ENCODE measurements at regions not wholly inside any gene's neighbourhood (a gene's known extent, or its start where the extent isn't known, plus 50 kb on each side); places are given as distances from the start of the nearest gene placed in this dataset.

DNA sequence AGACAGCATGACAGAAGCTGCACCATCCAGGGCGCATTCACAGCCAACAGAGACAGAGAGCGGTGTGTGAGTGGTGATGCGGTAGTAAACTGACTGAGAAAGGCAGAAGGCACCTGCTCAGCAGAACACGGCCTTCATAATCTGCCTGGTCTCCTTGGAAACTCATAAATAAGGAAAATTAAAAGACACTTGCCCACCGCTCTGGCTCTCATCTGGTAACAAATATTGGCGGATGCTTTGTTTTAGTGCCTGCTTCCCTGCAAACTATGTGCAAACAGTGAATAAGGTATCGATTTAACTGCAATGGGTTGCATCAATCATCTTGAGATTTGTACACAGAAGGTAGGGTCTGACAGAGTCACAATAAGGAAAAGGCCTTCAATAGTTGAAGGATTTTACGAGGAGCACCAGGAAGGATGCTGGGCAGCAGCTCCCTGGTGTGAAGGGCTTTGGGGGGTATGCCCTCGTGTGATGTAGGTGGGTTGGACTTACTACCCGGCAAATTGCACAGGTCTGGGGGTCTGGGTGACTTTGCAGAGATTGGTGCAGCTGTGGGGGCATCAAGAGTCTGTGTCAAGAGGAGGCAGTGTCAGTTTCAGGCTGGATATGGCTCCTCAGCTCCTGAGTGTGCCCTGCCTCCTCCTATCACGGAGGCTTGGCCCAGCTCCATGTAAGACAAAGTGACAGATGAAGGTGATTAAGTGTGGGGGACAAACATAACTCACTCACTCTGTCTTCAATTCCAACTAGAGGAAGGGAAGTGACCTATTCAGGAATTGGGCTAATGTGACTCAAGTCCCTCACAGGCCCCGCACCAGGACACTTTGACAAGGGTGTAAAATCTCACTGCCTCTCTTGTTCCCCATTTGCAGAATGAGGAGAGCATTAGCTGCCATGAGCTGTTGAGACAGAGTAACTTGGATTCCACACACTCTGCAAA lies 166.7 kb downstream of the ICE1 start:
- DNase-seq (ENCODE audit: low spot score), result no peak

DNA sequence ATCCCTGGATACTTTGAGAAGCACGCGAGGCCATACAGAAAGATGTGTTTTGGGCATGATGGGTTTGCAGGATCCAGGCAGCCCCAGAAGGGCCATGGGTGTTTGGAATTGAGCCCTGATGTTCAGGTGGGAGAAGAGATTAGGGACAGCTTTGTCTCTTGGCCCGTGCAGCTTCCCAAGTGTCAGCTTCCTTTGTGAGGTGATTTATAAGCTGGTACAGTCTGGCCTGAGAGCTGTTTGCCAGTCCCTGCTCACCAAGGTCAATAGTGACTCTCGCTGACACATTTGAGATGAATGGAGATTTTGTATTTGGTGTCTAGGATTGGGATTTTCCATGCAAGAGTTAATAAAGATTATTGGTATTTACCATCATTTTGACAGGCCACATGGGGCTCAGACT lies 165.9 kb downstream of the ICE1 start:
- no peak for DNase-seq (ENCODE audit: low spot score)

DNA sequence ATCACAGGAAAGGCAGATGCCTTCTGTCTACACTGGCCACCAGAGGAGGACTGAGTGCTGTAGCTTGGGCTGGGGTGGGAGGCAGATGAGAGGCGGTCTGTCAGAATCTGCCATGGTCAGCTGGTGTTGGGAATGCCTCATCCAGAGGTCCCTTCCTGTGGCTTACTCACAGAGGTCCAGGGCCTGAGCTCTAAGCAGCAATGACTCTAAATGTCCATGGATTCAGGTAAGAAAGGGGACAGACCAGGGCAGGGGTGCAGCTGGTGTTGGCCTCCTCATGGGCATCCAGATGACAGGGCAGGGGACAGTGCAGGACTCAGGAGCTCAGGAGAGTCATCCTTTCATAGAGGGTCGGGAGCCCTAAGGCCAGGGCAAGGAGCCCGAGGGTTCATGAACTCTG lies 165.0 kb downstream of the ICE1 start:
- no peak for DNase-seq (ENCODE audit: low spot score)

DNA sequence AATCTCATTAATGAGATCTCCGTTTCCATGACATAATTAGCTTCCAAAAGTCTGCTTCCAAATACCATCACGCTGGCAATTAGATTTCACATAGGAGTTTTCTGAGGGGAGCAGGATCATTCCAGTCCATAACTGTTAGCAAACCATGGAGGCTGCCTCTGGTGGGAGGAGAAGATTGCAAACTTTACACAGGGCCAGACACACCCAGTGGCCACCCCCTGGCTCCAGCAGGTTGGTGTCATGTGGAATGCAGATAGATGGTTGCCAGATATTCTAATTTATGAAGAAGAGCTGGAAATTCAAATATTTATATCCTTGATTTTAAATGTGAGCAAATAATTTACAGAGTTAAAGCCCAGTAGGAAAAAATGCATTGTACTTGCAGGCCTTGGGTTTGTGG lies 164.2 kb downstream of the ICE1 start:
- DNase-seq (ENCODE audit: low spot score), result no peak

DNA sequence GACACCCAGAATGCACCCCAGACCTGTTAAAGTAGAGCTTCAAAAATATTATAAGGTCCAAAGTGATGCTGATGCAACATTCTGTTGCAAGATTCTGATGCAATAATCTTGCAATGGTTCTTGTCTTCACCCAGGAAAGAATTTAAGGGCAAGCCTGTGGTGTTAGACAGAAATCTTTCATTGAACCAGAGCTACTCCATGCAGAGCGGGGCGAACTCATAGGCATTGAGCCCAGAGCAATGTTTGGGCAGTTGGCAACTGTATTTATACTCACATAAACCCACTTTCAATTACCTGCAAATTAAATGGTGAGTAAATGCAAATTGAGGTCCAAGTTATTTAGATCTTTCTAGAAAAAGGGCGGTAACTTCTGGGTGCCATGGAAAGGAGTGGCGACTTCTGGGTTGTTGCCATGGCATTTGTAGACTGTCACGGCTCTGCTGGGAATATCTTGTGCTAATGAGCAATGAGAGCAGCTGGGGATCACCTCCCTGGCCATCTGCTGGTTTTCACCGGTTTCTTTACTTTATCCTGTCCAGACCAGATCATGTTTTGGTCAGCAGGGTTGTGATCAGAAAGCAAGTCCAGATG lies 163.4 kb downstream of the ICE1 start:
- no peak for DNase-seq (ENCODE audit: low spot score)

DNA sequence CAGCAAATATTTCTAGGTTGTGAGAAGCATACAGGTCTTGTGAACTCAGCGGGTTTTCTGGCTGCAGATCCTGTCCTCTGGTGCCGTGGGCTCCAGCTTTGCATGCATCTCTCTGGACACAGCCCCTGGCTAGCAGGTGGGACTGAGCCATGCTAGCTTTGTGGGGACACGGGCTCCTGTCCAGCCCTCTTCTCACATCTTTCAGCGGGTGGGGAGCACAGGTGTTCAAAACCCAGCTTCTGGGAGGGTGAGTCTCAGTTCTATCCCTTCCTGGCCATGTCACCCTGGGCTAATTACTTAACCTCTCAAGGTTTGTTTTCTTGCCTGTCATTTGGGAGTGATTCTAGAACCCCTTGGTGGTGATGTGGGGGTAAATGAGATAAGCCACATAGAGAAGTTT lies 162.3 kb downstream of the ICE1 start:
- no peak for DNase-seq (ENCODE audit: low spot score)

DNA sequence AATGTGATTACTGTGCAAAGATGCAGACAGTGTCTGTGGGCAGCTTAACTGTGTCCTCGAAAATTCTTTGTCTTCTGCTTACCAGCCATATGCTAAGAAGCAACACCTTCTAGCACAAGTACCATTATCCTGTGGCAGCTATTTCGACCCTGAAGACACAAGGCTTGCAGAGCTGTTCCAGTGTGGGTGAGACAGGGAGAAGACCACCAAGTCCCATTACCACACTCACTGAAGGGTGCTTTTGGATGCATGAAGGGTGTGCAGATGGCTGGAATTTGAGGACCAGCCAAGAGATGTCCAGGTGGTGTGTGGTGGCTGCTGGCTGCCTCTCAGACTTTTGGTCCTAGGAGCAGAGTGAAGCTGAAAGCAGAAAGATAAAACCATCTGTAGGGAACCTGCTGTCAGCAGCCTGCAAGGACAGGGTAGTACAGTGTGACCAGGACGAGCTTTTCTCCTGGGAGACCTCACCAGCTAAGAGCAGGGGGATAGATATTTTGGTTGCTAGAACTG lies 161.8 kb downstream of the ICE1 start:
- no peak for DNase-seq (ENCODE audit: low spot score)

DNA sequence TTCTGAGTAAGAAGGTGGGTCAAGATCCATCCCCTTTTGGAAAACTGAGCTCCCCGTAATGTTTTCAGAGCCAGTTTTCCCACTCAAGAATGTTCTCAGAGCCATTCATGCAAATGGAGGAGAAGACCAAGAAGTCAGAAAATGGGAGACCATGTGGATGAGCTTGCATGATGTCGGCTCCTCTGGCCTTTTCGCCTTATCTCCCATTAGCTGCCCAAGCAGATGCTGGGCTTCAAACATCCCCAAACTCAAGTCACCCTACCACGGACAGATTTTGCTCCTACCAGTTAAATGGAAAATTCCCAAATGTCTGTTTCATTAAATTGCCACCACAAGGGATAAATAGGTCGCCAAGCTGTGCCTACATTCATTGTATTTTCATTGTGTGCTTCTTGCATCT lies 161.4 kb downstream of the ICE1 start:
- no peak for DNase-seq (ENCODE audit: low spot score)

DNA sequence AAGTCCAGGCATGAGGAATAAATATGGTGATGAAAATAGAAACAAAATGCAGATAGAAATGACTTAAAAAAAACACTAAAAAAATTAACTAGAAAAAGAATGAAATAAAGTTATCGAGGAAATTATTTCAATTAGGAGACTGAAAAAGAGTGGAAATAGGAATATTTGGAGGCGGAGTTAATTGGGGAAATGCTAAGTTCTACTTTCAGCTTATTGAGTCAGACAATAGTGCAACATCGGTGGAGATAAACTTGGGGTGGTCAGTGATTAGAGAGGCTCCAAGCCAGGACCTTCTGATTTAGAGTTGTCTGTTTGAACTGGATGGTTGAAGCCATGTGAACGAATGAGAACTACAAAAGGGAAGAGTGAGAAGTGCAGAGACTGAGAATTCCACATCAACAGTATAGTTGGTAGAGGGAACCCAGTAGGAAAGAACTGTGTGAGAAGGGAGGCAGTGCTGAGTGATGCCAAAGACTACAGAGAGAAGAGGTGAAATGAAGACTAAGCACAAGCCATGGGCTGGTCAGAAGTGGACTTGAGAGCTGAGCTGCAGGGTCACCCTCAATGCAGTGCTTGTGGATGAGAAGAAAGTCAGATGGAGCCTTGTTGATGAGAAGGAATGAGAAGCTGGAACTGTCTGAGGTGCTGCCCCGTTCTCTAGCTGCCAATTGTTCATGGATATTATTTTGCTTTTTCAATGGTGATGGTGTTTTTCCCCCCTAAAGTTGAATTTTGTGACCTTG lies 160.7 kb downstream of the ICE1 start:
- no peak for DNase-seq (ENCODE audit: low spot score)

DNA sequence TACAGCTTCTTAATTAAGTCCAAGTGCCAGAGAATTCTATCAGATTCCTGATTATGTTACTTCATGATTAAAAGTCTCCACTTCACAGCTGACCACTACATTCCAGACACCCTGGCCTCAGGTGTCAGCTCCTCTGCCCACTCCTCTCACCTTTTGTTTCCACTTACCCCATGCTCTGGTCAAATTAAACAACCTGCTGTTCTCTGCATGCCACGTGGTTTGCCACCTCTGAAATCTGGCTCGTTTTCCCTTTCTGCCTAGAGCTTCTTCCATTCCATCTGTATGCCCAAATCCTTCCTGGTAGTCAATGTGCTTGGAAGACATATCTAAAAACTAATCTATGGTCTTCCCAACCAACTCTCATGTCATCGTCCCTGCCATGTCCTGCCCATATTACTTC lies 158.6 kb downstream of the ICE1 start:
- DNase-seq (ENCODE audit: low spot score), result no peak

DNA sequence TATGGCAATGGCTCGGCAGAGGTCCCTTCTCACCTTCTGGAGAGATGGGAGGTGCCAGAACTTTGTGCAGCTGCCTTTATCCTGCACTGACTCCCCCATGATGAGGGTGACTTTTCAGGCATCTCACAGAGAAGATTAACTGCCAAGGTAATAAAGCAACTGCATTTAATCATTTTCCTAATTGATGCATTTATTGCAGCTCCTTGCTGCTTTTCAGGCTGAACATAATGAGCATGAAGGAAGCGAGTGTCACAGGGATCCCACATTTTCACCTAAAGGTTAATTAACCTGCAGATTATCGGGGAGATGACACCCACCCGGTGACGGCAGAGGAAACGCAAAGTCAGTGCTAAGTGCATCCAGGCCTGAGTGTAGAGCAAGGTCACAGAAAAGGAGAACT lies 154.3 kb downstream of the ICE1 start:
- no peak for DNase-seq (ENCODE audit: low spot score)

DNA sequence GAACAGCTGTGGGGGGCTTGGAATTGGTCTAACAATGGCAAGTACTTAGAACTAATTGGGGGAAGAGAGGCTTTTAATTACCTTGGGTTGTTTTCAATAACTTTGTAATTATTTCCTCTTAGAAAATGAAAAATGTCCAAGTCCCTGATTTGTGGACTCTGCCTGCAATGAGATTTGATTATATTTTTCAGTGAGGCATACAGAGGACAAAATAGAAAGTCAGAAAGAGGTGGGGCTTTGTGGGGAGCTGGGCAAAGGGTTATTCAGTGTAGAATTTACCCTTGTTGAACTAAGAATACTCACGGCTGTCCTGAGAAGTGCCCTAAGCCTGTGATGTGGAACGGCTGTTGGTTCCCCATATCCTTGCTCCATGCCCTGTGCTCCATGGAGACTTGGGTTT lies 153.0 kb downstream of the ICE1 start:
- no peak for DNase-seq (ENCODE audit: low spot score)

DNA sequence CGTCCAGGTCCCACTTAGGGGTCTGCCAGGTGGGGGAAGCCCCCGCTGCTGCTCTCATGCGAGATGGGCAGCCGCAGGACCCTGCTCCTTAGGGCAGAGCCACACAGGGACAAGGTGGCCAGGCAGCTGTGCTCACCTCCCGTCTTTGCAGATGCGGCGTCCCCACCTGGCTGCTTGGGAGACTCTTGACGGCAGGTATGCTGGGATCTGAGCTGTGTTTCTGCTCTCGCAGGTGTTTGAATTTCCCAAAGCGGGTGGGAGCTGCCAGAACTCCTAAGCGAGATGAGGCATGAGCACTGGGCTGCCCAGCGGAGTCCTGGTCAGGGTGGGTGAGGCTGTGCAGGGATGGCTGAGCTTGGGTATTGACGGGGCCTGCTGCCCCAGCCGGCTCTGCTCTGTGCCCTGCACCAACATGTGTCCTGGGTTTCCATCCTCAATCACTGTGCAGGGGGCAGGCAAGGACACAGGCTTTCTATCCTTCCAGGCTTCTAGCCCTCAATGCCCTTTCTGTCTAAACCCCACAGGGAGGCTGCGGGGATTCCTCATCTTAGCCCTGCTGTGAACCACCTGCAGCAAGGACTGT lies 151.4 kb downstream of the ICE1 start:
- DNase-seq (ENCODE audit: low spot score), result no peak

DNA sequence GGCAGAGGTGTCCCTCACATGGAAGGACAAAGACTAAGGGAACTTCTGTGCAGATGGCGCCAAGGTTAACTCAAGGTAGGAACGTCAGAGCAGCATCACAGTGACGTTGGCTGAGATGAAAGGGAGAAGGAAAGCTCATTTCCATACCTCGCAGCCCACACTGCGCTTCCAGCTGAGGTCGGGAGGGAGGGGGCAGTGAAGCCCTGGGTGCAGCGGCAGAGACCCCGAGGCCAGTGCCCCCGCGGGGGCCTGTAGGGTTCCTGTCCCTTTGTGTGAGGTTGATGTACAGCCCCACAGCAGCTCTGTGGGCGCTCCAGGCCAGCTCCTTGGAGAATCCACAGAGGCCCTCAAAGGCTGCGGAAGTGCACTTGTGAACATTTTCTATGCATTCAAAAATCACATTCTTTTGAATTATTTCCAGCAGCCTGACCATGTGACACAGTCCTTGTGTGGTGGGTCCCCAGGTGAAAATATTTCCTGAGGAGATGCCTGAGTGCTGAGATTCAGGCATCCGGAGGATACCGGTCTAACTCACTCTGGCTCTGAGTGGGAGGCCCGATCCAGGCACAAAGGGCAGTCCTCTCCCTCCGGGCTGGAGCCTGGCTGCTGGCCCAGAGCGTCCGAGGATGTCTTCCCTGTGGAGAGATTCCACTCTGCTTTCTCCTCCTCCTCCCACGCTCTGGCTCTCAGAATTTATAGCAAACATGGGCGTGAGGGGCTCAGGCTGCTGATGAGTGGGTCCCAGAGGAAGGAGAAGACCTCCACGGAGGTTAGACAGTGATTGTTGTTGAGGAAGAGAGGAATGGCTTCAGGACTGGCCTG lies 150.7 kb downstream of the ICE1 start:
- no peak for DNase-seq (ENCODE audit: low spot score)

DNA sequence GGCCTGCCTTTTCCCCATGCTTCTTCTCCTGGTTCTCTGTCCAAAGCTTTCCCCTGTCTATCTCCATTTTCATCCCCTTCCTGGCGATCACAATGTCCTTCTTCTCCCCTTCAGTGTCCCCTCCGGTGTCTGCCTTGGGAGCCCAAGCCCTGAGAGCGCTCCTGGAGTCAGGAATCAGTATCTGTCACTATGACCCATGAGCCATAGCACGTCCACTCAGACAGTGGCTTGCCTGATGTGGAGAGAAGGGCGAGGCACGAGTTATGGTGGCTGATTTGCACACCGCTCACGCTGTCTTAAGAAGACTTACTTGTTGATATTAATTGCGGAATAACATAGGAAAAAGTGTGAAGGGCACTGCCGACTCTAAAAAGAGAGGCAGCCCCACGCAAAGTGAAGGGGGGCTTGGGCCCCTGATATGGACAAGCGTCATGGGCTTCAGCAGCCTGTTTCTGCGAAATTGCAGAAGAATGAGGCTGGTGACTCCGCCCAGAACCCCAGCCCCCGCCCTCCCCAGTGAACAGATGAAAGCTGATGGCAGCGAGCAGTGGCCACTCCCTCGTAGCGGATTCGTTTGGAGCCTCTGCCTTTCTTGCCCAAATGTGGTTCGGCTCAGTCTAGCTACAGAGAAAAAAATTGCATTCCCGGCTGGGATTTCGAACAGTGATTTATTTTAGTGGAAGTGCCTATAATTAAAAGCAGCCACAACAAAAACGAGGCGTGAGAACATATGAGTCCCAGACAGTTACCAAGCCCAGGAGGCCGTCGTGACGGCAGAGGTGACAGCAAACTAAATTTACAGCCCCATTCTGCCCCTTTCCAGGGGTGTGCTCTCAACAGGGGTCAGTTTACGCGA lies 149.8 kb downstream of the ICE1 start:
- no peak for DNase-seq (ENCODE audit: low spot score)

DNA sequence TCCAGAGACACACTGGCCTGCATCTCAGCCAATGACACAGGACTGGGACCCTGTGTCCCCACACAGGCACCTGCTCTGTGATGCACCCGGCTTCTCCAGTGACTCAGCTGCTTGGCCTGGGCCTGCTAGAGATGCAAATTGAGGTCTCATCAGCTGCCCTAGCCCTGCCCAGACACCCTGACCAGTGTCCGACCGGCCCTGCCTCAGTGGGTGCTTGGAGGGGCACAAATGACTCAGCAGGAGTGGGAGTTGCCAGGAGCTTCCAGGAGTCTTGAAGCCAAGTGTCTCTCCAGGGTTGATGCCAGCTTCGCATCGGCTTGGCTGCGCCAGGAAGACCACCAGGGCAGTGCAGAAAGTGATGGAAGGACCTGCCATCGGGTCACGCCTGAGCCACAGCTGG lies 148.2 kb downstream of the ICE1 start:
- no peak for DNase-seq (ENCODE audit: low spot score)

DNA sequence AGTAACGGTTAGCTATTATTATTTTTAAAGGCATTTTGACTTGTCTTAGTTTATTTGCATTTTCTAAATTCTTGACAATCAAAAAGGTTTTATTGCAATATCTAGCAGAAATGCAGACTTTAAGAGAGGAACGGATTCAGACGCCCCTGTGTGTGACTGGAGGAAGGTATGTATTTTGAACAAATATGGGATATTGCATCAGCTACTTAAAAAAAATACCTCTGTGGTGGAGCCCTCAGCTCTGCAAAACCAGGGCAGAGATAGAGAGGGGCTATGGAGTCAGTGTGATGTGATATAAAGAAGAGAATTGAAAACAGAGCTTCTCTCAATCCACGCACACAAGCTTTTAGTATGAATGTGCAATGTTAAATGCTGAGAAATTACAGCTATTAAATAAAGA lies 142.4 kb downstream of the ICE1 start:
- DNase-seq (ENCODE audit: low spot score), result no peak

DNA sequence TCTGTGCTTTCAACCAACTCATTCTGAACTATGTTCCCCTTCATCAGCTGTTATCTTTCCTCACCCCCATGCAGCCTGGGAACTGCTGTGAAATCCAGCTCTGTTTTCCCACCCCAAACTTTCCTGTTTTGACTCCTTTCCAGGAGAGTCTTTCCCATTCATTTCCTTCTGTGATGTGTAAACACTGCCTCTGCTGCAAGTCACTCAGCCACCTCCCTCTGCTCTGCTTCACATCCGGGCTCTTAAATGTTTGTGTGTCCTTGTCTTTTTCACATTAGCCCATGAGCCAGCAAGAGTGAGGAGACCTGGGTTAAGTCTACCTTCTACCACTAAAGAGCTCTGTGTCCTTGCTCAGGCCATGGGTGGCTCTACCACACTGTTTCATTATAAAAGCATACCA lies 137.5 kb downstream of the ICE1 start:
- no peak for DNase-seq (ENCODE audit: low spot score)

DNA sequence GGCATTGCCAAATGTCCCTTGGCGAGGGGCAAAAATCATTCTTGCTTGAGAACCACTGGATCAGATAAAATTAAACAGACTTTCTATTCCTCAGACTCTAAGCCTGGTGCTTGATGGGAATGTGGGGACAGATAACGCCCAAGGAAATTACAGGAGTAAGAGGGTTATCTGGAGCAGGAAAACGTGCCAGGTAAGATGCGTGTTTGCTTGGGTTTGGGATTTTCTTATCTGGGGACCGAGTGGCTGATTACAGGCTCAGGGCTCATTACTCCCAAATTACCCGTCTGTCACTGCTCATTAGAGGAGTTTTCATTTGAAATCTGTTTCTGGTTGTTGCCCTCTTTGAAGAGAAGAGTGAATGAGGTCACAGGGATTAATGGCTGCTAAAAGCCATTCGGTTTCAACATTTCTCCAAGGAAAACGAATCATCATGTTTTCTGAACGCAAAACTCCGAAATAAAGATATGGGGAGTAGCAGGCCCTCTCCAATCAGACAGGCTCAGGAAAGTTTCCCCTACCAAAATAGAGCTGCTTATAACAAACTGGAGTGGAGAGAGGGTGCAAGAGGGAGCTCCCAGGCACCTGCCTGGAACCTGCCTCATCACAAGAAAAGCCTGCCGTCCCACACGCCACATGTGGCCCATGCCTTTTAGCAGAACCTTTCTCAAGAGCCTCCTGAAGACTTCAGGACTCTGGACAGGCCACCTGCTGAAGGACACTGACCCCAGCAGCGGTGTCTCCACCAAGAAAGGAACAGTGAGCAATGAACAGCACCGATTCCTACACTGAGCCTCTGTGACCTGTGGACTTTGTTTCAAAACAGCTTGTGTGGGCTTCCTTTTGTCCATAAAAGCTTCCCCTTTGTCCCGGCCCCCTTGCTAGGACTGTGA lies 136.4 kb downstream of the ICE1 start:
- DNase-seq (ENCODE audit: low spot score), result no peak

DNA sequence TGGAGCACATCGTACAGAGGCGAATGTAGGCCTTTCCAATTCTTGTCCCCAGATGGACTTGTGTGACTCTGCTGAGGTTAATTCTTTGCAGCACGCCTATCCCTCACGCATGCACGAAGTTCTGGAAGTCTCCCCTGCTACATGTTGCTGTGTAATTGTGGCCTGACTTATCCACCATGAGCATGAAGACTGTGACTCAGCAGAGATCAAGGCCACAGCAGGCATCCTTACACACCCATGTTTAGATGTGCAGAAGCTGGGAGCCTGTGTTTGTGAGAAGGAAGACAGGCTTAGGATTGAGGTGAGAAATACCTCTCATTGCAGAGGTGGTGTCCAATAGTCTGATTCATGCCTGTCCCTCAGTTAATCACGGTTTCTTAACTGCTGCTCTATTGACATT lies 135.6 kb downstream of the ICE1 start:
- DNase-seq (ENCODE audit: low spot score), result no peak

Data from CD4-positive, alpha-beta T cell treated with Interleukin-15 for 4 hours (primary cell).